ENCODE measurements at regions not wholly inside any gene's neighbourhood (a gene's known extent, or its start where the extent isn't known, plus 50 kb on each side); places are given as distances from the start of the nearest gene placed in this dataset.

DNA sequence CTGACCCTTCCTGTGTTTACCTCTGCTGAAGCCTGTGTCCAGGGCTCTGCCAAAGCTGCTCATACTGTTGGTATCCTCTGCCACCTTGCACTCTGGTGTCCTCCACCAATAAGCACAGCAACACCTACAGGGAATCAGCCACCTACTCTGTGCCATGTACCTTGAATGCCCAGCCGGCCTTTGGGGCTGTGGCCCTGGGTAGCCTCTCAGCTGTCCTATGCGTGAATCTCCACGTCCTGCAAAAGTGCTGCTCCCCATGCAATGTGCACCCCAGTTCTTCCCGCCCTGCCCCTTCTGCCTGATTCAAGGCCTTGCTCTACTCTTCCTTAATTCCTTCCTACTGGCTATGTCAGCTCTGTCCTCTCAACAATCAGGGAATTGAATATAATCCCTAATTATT, 506.5 kb downstream of the ARHGEF28 start:
- no peak overlapping the region for H3K4me3 ChIP-seq (ENCODE audit: low read depth, low read length)
- in situ Hi-C loops (cut with HindIII; ENCODE audit: low sequenced_read_pairs), result no loop called here
- DNase-seq (ENCODE audit: low read depth, low spot score), result no peak
- TF ChIP-seq, protein P1, sequence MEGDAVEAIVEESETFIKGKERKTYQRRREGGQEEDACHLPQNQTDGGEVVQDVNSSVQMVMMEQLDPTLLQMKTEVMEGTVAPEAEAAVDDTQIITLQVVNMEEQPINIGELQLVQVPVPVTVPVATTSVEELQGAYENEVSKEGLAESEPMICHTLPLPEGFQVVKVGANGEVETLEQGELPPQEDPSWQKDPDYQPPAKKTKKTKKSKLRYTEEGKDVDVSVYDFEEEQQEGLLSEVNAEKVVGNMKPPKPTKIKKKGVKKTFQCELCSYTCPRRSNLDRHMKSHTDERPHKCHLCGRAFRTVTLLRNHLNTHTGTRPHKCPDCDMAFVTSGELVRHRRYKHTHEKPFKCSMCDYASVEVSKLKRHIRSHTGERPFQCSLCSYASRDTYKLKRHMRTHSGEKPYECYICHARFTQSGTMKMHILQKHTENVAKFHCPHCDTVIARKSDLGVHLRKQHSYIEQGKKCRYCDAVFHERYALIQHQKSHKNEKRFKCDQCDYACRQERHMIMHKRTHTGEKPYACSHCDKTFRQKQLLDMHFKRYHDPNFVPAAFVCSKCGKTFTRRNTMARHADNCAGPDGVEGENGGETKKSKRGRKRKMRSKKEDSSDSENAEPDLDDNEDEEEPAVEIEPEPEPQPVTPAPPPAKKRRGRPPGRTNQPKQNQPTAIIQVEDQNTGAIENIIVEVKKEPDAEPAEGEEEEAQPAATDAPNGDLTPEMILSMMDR (IDR thresholded peaks at IDR 0.05; ENCODE audit: low read depth, low read length), result no peak

DNA sequence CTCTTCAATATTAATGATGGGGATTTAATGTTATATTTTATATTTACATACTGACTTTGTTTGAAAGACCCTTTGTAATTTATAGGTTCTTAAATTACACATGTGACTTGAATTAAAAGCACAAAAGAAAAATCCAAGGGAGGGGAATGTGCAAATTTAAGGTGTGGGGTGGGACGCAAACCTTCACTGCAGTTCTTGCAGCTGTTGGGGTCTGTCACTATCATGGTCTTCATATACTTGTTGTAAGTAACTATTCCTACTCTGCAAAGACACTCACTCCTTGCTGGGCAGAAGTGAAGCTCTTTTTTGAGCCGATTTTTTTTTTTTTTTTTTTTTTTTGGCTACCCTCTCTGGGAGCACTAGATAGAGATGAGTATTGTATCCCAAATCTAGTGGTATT, 505.3 kb downstream of the ARHGEF28 start:
- TF ChIP-seq, protein P1 (IDR thresholded peaks at IDR 0.05; ENCODE audit: low read depth, low read length), result no peak
- in situ Hi-C loops (cut with HindIII; ENCODE audit: low sequenced_read_pairs), result no loop called here

DNA sequence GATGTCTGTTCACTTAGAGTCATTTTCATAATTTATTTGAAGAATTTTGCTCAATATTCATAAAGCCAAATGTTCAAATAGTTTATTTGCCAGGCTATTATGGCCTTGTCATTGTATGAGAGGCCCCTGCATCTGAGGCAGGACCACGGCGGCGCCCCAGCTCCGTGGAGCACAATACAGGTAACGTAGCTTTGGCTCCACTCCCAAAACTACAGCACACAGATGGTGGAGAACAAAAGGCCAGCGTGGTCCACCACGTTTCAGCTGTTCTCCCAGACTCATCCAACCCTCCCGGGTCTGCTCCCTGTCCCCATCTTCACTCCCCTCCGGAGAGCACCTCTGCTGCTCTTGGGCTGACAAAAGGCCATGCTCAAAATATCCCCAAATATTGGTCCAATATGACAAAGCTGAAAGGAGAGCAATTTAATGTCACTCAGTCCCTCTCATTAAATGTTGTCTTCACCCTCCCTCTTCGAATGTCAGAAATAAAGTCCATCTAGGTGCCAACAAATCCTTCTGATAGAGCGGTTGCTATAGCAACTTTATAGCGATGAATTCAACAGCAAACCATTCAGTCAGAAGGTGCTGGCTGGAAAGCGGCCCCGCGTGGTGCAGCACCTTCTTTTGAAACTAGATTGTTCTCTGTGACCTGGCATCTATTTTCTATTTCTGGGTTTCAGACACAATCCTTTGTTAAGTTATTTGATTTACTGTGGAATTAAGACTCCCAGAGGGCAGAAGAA, 504.3 kb downstream of the ARHGEF28 start:
- in situ Hi-C loops (cut with HindIII; ENCODE audit: low sequenced_read_pairs), result no loop called here

More for the DNA sequence above, 505.3 kb downstream of the ARHGEF28 start:
- H3K4me3 ChIP-seq (ENCODE audit: low read depth, low read length), result no peak overlapping the region
- DNase-seq (ENCODE audit: low read depth, low spot score), result no peak

DNA sequence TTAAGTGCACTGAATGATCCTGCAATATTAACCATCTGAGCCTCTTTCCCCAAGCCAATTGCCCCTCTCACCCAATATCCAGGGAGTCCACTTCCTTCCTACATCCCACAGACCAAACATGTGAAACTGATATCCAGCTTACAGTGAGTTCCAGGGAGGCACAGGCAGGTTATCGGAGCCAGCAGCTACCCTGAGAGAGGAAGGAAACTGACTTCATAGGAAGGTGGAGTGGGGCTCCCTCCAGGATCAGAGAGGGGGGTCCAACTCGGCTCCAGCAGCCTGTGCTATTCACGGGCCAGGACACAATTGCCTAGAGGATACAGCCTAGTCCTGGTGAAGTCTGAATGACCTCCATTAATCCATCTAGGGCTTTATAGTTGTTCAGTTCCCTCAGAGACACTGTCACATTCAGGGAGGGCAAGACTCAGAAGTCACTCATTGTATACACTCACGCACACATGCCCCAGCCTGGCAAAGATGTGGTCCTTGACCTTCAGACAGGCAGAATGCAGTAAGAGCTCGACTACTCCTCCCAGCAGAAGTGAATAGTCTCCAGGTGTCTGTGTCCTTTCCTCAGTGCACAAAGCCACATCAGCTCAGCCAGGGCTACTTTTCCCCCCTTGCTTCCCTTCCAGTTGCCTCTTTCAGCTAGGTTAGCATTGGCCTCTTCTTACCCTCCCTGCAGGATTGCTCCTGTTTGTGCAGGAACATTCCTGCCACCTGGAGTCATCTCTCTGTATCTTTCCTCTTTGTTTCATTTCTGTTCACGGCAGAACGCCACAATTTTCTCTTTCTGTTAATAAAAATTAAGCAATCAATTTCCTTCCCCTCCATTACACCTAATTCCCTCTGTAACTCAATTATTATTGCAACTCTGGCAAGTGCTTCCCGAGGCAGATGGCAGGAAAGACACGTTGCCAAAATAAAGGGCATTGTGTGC, 501.7 kb downstream of the ARHGEF28 start:
- TF ChIP-seq, protein P1 (IDR thresholded peaks at IDR 0.05; ENCODE audit: low read depth, low read length), result peak; percentile 44
- DNase-seq (ENCODE audit: low read depth, low spot score), result peak; percentile 25
- H3K4me3 ChIP-seq (ENCODE audit: low read depth, low read length), result no peak overlapping the region
- in situ Hi-C loops (cut with HindIII; ENCODE audit: low sequenced_read_pairs), result no loop called here

More for the DNA sequence above, 504.3 kb downstream of the ARHGEF28 start:
- TF ChIP-seq, protein P1 (IDR thresholded peaks at IDR 0.05; ENCODE audit: low read depth, low read length), result no peak
- H3K4me3 ChIP-seq (ENCODE audit: low read depth, low read length), result no peak overlapping the region
- DNase-seq (ENCODE audit: low read depth, low spot score), result no peak

DNA sequence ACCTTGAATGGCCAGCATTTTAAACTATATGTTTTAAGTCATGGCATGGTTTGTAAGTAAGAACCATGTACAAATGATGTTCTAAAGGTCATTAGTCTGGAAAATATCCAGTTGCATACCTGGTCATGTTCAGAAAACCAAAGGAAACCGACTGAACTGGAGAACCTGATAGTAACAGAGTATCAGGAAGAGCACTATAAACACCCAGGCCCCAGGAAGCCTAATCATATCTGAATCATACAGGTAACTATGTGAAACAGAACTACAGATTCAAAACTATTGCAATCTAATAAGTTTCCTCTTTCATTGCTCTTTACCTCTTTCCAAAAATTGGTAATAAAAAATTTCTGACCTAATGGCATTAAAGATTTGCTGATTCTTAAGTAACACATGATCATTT, 500.3 kb downstream of the ARHGEF28 start:
- DNase-seq (ENCODE audit: low read depth, low spot score), result no peak
- no peak overlapping the region for H3K4me3 ChIP-seq (ENCODE audit: low read depth, low read length)
- TF ChIP-seq, protein P1 (IDR thresholded peaks at IDR 0.05; ENCODE audit: low read depth, low read length), result no peak
- in situ Hi-C loops (cut with HindIII; ENCODE audit: low sequenced_read_pairs), result no loop called here

DNA sequence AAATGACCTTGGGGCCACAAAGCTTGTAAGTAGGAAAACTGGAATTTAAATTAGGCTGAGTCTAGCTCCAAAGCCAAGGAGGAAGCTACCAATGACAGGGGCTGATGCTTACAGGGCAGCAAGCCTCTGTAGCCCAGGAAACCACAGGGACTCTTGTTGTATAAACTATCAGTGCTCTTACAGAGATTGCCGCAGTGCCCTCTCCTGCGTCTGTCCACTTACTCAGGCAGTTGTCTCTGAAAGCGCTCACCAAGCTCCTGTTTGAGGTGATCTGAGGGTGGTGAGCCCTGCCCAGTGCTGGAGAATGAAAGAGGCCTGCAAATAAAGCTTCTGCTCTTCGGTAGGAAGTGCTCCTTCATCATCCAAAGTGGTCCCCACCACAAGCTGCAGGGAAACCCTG, 498.8 kb downstream of the ARHGEF28 start:
- no peak overlapping the region for H3K4me3 ChIP-seq (ENCODE audit: low read depth, low read length)
- DNase-seq (ENCODE audit: low read depth, low spot score), result no peak
- TF ChIP-seq, protein P1 (IDR thresholded peaks at IDR 0.05; ENCODE audit: low read depth, low read length), result no peak
- in situ Hi-C loops (cut with HindIII; ENCODE audit: low sequenced_read_pairs), result no loop called here

Measured in astrocyte of the spinal cord (primary cell).